ENCODE measurements at regions not wholly inside any gene's neighbourhood (a gene's known extent, or its start where the extent isn't known, plus 50 kb on each side); places are given as distances from the start of the nearest gene placed in this dataset.

- TF ChIP-seq CTCF (IDR thresholded peaks at IDR 0.05) (no peak), POLR2A (IDR thresholded peaks at IDR 0.05) (no peak)
These were observed 560.7 kb downstream of the ZNF608 start for GRCh38 chr5:124185716-124186115.

Data from right lobe of liver (tissue), 4 donors.